Colon (tissue), 2 donors: ENCODE measurements at regions not wholly inside any gene's neighbourhood (a gene's known extent, or its start where the extent isn't known, plus 50 kb on each side); places are given as distances from the start of the nearest gene placed in this dataset.
A peak's percentile ranks its signal among the peaks of the same experiment; 100 is the strongest.

Source experiments
- FAIRE-seq: peaks from 2 replicates; lab custom pipeline; 2012; peaks lifted over from hg19 to GRCh38; lab: Jason Lieb, UNC
- donor health status: control.
- donor health status: control.

DNA sequence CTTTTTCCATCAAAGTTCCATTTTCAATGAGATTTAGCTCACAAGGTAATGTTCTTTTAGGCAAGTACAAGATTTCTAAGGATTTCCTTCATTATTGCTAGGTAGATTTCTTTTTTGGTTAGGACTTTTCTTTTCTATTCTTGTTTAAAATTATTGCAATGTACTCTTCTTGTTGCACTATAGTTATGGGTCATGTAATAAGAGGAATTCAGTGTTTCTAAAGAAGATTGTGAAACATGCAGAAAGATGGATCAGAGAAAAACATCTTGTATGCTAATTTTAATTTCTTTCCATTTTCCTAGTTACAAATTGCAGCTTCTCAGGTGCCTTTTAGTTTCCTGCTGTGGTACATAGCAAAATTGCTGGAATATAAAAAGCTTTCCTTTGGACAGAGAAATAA is 56.1 kb downstream of the BTG1 start:
- peak; percentile 14 for FAIRE-seq

DNA sequence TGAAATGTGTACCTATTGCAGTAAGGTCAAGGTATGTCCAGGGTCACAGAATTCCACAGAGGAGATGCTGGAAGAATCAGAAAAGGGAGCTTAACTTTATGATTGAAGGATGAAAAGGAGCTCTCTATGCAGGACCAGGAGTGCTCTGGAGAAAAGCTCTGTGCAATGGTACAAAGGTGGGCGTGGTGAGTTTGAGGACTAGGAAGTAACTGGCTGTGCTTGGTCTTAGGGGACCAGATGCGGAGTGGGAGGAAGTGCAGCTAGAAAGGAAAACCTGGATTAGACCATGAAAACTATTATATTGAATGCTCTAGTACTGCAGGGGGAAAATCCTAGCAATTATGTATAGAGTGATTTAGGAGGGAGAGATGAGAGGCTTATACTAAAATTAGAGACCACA is 56.8 kb downstream of the BTG1 start:
- no peak for FAIRE-seq

DNA sequence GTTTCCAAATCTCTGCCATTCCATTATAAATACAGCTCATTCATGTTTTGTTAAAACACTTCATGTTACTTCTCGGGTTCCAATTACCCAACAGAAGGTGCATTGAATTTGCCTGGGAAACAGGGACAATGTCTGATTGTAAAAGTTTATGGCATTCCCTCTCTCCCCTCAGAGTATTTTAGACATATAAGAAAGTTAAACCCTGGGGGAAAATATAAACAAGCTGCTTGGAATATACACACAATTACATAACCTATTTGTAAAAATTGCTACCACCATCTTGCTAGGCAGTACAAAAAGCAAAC is 60.0 kb downstream of the BTG1 start:
- no peak for FAIRE-seq

DNA sequence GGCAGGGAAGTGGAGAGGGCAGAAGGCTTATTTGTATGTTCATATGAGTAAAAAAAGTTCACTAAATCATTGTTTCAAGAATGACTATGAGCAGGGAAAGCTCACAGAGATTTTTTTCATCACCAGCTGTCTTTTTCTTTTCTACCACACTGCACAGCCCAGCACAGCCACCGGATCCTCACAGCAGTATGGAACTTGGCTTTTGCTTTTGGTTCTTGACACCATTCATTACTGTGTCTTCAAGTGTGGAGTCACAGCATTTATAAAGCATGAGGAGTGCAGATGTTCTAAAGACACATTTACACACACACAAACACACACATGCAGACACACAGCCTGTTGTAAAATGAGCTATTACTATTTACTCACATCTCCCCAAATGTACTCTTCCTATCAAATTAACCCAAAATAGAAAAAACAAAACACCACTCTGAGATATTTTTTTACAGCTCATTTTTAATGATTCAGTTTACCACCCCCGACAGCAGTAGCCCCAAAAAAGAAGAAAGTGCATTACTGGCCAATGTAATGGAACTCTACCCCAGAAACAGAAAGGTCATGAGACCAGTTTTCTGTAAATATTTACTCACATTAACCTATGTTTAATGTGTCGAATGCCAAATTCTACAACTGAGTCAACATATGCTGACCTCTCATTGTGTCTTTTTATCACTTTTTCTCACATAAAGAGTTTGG is 60.5 kb downstream of the BTG1 start:
- no peak for FAIRE-seq

DNA sequence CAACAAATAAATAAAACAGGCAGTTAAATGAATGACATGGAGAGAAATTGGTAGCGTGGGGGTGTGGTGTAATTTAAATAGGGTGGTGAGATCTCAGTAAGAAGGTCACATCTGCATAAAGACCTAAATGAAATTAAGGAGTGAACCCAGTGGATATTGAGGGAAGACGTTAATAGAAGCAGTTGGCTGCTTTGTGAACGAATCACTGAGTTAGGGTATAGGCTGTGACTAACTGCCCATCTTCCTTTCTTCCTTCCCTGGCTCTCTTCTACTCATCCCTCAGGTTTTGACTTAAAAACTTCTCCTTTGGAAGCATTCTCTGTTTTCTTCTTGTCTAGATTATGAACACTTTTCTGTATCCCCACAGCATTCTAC is 64.7 kb downstream of the BTG1 start:
- no peak for FAIRE-seq

DNA sequence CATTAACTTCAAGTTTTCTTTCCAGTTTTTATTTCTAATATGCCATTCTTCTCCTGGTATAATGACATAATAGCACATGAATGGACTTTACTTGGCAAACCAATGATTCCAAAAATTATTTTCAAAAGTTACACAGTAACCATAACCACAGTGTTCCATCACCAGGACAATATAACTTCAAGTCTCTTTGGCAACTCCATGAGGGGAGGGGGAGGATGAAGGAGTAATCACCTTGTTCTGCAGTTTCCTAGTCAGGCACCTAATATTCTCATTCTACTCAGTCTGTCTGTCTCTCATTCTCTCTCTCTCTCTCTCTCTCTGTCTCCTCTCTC is 66.6 kb downstream of the BTG1 start:
- no peak for FAIRE-seq

DNA sequence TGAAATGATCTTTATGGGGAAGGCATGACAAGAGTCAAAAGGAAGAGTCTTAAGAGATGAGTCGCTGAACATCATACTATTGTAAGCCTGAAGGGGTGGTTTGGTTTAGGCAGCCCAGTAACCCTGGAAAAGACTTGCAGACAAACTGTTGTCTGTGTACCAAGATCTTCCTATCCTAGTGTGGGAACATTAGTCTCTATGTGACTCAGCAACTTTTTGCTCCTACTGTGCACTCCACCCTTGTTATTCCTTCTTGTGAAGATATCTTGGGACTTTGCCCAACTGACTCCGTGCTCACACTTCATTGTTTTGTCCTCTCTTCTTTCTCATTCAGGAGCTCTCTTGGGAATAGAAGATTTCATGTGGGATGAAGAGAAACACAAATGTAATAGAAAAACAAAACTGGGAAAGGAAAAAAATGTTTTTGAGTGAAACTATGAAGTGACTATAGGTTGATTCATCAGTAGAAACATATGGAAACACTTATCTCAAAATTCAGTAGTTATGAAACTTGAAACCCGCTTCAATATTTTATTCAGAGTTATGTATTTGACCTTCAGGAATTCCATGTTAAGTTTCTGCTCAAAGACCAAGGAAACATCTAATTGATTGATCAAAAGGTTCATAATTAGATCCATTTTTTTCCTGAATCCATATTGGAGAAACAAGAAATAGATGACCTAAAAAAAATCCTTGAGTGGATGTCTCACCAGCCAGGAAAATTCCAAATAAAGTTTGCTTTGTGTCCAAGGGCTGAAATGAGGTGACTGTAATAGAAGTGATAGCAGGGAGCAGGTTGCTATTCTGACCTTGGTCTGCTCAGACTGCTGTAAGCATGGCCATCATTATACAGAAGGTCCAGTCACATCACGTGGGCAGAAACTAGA is 67.2 kb downstream of the BTG1 start:
- FAIRE-seq: no peak

DNA sequence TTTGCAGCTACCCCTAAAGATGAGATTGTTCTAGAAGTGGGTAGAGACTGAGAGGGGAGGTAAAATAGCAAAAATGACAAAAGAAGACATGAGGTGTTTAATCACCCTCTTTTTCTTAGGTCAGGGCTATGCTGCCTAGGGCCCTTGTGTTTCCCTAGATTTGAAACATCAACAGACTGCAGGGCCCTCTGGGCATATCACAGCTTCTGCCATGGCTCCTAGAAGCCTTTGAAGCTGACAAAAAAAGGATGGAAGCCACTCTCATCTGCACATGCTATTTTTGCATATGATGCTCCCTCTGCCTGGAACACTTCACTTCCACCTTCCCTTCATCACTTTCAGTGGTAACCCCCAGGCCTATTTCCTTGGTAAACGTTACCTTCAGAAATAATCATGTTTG is 68.1 kb downstream of the BTG1 start:
- FAIRE-seq: no peak

DNA sequence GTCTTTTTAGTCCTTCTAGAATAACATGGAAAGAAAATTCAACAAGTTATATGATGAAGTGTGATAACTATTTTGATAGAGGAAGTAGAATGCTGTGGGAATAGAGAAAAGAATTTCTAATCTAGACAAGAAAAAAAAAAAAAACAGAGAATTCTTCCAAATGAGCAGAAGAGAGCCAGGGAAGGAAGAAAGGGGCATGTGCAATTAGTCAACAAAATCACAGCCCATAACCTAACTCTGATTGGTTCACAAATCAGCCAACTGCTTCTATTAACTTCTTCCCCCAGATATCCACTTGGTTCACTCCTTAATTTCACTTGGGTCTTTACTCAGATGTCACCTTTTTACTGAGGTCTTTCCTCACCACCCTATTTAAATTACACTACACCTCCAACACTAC is 69.5 kb downstream of the BTG1 start:
- FAIRE-seq: no peak

DNA sequence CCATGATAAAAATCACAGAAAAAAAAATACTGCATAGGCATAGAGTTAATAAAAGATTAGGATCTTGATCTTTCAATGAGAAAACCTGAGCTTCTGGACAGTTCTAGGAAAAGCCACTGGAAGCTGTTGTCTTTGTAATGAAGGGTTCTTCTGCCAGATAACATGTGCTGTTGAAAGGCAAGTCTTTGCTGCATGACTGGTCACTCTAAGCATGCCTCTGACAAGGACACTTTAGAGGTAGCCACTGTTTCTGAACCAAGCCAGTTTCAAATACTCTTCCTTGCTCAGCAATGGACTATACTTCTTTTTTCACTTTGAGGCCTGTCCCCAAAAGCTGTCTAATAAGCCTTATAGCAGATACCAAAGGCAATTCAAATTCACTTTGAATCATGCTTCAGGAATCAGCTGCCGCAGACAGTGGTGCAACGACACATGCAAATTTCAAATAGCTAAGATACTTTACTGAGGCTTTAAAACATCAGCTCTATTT is 70.2 kb downstream of the BTG1 start:
- FAIRE-seq: no peak

DNA sequence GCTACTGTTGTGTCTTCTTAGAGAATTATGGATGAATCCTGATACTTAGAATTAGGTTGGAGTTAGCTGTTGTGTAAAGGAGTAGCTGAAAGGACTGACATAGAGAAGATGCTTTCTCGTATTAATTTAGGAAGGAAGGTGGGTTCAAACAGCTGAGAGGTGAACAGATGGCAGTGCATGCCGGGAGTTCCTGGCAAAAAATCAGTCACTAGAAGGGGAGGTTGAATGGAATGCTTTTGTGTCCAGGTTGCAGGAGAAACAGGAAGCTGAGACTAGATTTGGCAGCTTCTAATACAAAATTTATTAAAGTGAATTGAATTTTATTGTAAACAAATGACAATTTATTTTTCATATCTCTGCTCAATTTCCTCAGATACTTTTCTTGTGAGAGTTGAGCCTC is 70.8 kb downstream of the BTG1 start:
- FAIRE-seq: no peak

DNA sequence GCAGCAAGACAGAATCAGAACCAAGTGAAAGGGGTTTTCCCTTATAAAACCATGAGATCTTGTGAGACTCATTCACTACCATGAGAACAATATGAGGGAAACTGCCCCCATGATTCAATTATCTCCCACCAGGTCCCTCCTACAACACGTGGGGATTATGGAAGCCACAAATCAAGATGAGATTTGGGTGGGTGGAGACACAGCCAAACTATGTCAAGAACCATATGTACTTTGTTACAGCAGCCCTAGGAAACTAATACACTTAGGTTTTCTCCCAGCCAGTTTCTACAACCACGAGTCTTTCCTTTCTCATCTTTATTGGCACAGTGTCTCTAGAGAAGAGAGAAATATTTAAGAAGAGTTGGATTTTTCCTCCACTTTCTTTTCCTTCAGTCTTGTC is 72.6 kb downstream of the BTG1 start:
- FAIRE-seq: no peak

DNA sequence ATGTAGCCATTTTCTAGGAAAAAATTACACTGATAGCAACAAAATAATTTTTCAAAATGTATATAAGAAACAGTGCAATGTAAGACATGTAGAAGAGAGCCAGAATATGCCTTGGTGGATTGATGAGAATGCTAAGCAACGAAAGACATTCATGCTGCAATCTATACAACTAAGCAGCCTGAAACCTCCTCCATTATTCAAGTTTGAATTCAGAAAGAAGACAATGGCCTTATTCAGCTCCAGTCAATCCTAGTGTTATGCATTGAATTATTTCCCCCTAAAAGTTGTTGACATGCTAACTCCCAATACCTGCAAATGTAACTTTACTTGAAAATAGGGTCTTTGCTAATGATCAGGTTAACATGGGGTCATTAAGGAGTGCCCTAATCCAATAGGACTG is 73.5 kb downstream of the BTG1 start:
- FAIRE-seq: no peak

DNA sequence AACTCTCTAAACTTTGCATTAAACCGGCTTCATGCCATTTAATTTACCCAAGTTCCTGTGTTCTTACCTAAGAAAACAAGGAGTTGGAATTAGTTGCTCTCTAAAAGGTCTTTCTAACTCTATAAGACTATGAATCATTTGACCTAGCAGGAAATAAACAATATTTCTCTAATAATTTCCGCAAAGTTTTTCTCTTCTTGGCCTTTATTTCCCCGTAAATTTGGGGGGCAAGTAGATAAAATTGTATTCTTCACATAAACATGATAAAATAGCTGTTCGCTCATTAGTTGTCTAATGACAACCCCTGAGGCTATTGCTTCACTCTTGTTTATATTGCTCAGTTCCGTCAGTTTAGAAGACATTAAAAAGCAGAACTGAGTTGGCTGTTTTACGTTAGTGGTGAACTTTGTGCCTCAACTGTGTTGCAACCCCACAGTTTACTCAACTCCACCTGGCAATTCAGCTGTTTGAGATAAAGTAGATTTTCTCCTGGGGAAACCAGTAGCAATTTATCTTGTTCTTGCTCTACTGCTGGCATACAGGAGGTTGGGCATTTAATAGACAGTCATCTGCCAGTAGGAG is 74.7 kb downstream of the BTG1 start:
- peak; percentile 21 for FAIRE-seq

DNA sequence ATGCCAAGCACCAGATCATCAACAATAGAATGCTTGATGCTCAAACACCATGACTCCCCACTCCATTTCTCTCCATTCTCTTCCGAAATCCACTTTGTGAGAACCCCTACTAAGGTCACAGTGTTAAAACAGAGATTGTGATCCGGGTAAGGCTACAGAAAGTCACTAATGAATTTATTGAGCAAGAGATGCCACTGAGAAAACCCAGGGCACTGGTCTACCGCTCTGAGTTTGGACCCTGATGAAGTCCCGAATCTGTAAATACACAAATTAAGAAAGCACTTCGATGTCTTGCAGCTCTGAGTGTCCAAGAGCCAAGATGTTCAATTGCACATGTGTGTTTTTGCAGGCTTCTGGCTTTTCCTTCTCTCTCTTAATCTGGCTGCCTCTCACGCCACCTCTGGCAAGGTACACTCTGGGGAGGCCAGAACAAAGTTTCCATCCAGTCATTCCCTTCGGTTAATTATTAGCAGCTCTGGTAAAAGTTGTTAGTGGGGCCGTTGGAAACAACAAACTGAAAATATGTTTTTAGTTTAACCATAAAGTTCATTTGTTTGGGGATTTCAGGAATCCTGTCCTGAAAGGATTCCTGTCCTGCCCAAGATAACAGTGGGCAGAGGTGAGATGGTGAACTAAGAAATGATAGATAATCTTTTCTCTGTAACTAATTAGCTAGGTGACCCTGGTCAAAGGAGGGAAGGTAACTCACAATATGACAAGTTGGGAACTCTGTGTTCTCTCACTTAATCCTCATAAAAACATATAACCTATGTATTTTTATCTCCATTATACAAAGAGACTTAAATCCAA is 75.4 kb downstream of the BTG1 start:
- FAIRE-seq: peak; percentile 49

DNA sequence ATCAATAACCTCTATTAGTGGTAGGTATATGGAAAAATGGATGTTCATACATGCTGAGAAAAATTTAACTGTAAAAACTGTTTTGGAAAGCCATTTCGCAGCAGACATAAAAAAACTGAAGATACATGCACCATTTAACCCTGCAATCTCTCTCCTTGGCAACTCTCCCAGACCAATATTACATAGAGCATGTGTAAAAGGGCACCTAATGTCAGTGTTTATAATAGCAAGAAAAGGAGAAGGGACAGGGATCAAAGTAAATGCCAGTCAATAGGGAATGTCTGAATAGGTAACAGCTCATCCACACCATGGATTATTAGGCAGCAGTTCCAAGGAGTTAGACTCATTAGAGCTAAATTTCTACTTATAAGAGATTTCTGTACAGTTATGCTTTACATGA is 77.2 kb downstream of the BTG1 start:
- no peak for FAIRE-seq

DNA sequence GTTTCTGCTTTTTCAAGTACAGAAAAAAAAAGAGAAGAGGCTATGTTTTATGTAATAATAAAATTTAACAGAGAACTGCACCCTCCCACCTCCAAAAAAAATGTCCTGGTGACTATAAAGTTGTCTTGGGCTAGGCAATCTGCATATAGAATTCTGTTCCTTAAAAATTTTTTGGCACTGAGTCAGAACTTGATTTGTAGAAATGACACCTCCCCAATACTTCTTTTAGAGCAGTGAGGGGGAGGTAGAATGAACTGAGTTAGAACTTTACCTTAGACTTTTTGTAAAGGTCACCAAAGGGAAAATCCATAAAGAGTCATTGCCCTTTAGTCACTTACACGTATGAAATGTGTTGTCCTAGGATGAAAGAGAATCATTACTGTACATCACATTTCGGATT is 80.0 kb downstream of the BTG1 start:
- FAIRE-seq: no peak

DNA sequence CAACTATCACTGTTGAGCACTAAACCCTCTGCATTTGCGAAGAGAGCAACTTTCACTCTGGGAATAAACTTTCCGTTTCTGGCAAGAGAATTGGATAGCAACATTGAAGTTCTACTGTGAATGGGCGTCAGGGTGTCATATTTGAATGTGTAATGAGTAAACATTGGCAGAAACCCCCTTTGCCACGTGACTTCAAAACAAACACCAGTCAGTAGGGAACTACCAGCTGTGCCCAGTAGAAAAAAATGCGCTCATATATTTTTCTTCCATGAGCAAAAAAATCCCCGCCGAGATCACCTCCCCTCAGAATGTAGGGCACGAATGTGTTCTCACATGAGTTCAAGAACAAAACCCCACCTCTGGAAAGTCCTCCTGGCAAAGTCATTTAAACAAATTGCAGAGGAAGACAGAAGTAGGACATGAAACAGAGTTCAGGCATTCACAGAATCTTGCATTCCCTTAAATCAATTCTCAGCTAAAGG is 80.6 kb downstream of the BTG1 start:
- no peak for FAIRE-seq

DNA sequence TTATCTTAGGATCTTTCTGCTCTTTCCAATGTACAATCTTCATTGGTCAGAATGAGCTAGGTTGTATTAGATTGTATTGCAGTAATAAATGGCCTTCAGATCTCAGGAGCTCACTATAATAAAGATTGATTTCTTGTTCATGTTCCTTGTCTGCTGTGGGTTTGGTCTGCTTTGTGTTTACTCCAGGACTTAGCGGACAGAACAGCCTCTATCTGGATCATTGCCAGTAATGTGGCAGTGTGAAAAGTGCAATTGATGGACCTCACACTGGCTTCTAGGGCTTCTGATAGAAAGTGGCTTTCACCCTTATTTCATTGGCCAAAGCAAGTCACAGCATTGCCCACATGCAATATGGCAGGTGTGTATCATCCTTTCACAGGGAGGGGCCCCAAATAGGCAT is 81.2 kb downstream of the BTG1 start:
- no peak for FAIRE-seq

DNA sequence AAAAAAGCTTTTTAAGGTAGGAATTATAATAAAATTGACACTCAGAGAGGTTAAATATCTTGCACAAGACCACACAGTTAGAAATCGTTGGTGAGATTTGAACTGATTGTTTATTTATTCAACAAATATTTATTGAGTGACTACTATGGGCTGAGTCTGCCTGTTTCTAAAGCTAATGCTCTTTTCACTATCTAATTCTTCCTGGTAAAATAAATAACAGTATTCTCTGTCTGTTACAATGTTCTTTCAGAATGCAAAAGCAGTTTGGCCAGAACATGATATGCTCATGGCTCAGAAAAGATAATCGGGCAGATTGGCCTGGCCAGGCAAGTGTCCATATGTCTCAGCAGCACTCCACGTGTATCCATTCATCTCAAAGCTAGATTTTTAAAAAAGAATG is 82.0 kb downstream of the BTG1 start:
- FAIRE-seq: no peak

DNA sequence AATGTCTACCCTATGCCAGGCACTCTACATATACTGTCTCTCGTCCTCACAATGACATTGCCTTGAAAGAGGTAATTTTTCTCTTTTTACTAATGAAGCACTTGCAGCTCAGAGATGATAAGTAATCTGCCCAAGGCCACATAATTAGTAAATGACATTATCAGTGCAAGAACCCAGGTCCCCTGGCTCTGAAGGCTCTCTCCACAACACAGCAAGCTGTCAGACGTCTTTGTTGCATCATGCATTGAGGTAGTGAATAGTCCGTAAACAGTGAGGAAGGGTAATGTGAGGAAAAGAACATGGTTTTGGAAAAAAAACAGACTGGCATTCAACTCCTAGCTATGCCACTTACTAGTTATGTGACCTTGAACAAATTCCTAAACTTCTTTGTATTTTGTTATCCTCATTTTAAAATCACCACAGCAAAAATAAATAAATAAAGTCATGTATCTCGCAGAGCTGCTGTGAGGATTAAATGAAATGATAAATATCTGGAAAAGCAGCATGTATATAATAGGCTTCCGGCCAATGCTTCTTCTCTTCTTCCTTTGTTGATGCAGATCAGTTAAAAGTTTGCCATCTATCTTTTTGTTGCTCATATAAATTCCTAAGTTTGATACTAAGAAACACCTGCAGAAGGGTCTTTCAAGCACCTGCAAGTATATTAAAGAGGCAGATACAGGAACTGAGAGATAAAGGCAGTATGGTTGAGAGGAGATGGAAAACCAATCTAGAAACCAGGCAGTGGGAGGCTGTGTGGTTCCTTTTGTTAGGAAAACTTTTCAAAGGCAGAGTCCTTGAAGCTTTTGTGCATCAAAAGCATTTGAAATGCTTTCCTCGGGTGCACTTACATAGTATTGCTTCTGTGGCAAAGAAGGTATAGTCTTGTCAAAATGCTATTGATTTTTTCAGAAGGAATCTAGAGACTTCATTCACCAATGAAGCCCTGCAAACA is 82.8 kb downstream of the BTG1 start:
- no peak for FAIRE-seq
